HEK293 (cell line): ENCODE measurements at regions not wholly inside any gene's neighbourhood (a gene's known extent, or its start where the extent isn't known, plus 50 kb on each side); places are given as distances from the start of the nearest gene placed in this dataset.

Source experiments
- BCL11A ChIP-seq: fragments of 450-650 bp; formaldehyde crosslinking; IDR thresholded peaks from 2 replicates; pipeline ENCODE4 v1.5.1; 2016; ENCODE audit warnings: low read depth, missing biosample characterization, missing genetic modification characterization
- ZNF280D ChIP-seq: fragments of 450-650 bp; formaldehyde crosslinking; IDR thresholded peaks from 2 replicates; pipeline ENCODE4 v1.5.1; 2016; ENCODE audit warnings: missing biosample characterization, missing genetic modification characterization
- ZNF777 ChIP-seq: fragments of 450-650 bp; formaldehyde crosslinking; IDR thresholded peaks from 2 replicates; pipeline ENCODE4 v1.5.1; 2017; ENCODE audit warnings: missing biosample characterization, missing genetic modification characterization, borderline replicate concordance

DNA sequence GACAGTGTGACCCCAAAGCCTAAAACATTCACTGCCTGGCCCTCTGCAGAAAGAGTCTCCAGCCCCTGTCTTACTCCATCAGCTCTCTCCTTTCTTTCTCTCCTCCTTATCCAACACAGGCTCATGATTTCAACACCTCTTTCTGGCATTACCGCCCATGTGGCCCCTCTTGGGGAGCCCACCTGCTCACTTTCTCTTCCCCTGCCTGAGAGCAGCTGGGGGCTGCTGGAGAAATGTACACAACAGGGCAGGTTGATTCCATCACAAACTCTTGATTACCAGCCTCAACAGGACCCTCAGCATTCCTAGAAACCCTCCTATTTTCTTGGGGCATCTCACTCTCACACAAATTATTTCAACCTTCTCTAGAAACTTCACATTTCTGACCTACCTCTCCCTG, 98.3 kb downstream of the ABHD5 start:
- TF ChIP-seq ZNF777 (tag by site-specific recombination) (no peak), ZNF280D (tag by site-specific recombination) (no peak), BCL11A (tag by site-specific recombination) (no peak)
